ENCODE measurements at regions not wholly inside any gene's neighbourhood (a gene's known extent, or its start where the extent isn't known, plus 50 kb on each side); places are given as distances from the start of the nearest gene placed in this dataset.

DNA sequence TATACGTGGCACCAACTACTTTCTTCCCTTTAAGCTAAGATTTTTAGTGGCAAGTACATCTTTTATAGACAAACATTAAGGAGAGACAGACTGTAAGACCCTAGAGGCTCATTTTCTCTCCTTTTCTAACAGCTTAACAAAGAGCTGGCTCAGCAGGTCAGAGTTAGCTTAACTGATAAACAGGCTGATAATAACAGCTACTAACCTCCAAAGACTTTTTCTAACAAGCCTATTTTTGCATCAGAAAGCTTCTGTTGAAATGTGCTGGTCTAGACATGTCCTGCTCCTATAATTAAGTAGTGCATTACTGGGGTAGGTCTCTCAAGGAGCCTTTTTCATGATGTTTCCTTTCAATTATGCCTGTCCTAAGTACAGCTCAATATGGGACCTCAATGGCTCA is 238.2 kb upstream of the FAM3C start:
- H3K4me3 ChIP-seq (ENCODE audit: low read depth, low read length) = no peak overlapping the region
- no peak for TF ChIP-seq CTCF (IDR thresholded peaks at IDR 0.05; ENCODE audit: low read depth, low read length, missing control alignments)
- in situ Hi-C loops (cut with HindIII; ENCODE audit: low sequenced_read_pairs) = no loop called here
- DNase-seq (ENCODE audit: low read depth) = no peak

- no peak for TF ChIP-seq CTCF (IDR thresholded peaks at IDR 0.05; ENCODE audit: low read depth, low read length, missing control alignments)
- no peak overlapping the region for H3K4me3 ChIP-seq (ENCODE audit: low read depth, low read length)
- no peak for DNase-seq (ENCODE audit: low read depth)
- in situ Hi-C loops (cut with HindIII; ENCODE audit: low sequenced_read_pairs) = no loop called here
Measured at GRCh38 chr7:121633186-121633585, 237.1 kb upstream of the FAM3C start.

GRCh38 chr7:121624958-121625357 is 228.8 kb upstream of the FAM3C start:
- in situ Hi-C loops (cut with HindIII; ENCODE audit: low sequenced_read_pairs) = no loop called here
- DNase-seq (ENCODE audit: low read depth) = peak; percentile 32
- TF ChIP-seq CTCF (IDR thresholded peaks at IDR 0.05; ENCODE audit: low read depth, low read length, missing control alignments) = peak; percentile 0
- no peak overlapping the region for H3K4me3 ChIP-seq (ENCODE audit: low read depth, low read length)

- DNase-seq (ENCODE audit: low read depth) = no peak
- no peak overlapping the region for H3K4me3 ChIP-seq (ENCODE audit: low read depth, low read length)
- in situ Hi-C loops (cut with HindIII; ENCODE audit: low sequenced_read_pairs) = no loop called here
- TF ChIP-seq CTCF (IDR thresholded peaks at IDR 0.05; ENCODE audit: low read depth, low read length, missing control alignments) = no peak
Measured at GRCh38 chr7:121623130-121623872, 227.2 kb upstream of the FAM3C start.

GRCh38 chr7:121621937-121622336 is 225.8 kb upstream of the FAM3C start:
- in situ Hi-C loops (cut with HindIII; ENCODE audit: low sequenced_read_pairs) = no loop called here

DNA sequence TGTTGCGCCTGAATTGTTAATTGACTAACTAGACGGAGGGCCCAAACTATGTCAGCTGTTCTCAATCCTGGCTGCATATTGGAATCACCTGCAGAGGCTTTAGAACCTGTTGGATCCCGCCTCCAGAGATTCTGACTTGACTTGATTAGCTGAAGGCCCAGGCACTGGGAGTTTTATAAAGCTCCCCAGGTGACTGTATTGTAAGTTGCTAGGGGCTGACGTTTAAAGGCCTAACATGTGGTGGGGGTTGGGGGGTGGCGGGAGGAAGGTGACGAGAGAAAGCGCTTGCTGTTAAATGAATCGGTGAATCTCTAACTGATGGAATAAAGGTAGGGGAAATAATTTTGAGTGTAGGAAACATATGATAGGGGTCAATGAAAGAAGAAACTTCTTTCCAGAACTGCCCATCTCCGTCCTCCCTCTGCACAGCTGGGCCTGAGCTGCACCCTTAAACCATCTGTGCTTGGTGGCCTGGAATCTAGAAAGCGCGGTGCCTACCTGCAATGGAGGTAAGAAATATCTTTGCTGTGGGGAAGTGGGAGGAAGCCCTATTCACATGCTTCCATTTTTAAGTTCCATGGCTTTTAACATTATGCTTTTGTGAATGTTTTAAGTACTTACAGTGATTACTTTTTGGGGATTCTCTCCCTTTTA is 225.0 kb upstream of the FAM3C start:
- DNase-seq (ENCODE audit: low read depth) = no peak
- in situ Hi-C loops (cut with HindIII; ENCODE audit: low sequenced_read_pairs) = no loop called here
- TF ChIP-seq CTCF (IDR thresholded peaks at IDR 0.05; ENCODE audit: low read depth, low read length, missing control alignments) = no peak
- no peak overlapping the region for H3K4me3 ChIP-seq (ENCODE audit: low read depth, low read length)

More at GRCh38 chr7:121621937-121622336, 225.8 kb upstream of the FAM3C start:
- no peak overlapping the region for H3K4me3 ChIP-seq (ENCODE audit: low read depth, low read length)
- no peak for DNase-seq (ENCODE audit: low read depth)
- TF ChIP-seq CTCF (IDR thresholded peaks at IDR 0.05; ENCODE audit: low read depth, low read length, missing control alignments) = no peak
